HepG2 (cell line): ENCODE measurements at regions not wholly inside any gene's neighbourhood (a gene's known extent, or its start where the extent isn't known, plus 50 kb on each side); places are given as distances from the start of the nearest gene placed in this dataset.

Experiments
- ATAC-seq: fragments of 200-7000 bp; cut with Tn5 transposase; 3 replicates; pipeline ENCODE4 v1.9.1; 2020; ENCODE audit warnings: mild to moderate bottlenecking, moderate library complexity
- BruUV-seq: library from RNA; stranded (reverse); fragments of 400-500 nt; replicated peaks from 2 replicates; lab custom pipeline; 2021; lab: Mats Ljungman, UMichigan
- CTCF ChIA-PET: fragments of 300-600 bp; formaldehyde crosslinking; extraction: SDS; loops from one replicate; lab custom pipeline; 2021; ENCODE audit warnings: low total read pairs, inconsistent platforms, low intra/inter-chr PET ratio; lab: Yijun Ruan, JAX
- POLR2A ChIA-PET: fragments of 350-600 bp; sonication (Branson Sonifier 250); formaldehyde crosslinking; loops from one replicate; lab custom pipeline; 2020; ENCODE audit warnings: antibody characterized with exemption, inconsistent platforms; lab: Yijun Ruan, JAX
- DNase-seq: peaks from one replicate; pipeline ENCODE4 v3.0.0-alpha.2; 2015; ENCODE audit warnings: low spot score
- FAIRE-seq: peaks from 3 replicates; lab custom pipeline; 2011; peaks lifted over from hg19 to GRCh38; lab: Jason Lieb, UNC
- H2AFZ ChIP-seq: one replicate; pipeline ENCODE4 v1.6.1; 2011; ENCODE audit warnings: low read length, inconsistent platforms
- H3K27ac ChIP-seq: fragments of 300-600 bp; 3 replicates; pipeline ENCODE4 v1.8.0; 2011; ENCODE audit warnings: mixed run types, mild to moderate bottlenecking, mixed read lengths, low read length, inconsistent platforms; ENCODE audit not compliant: insufficient read depth; ENCODE audit errors: extremely low read length
- H3K27me3 ChIP-seq, 2 experiments: fragments of 200-600 bp in 1 of 2; 2 replicates in 1 of 2; 3 replicates in 1 of 2; pipeline versions ENCODE4 v1.6.0 to v1.8.0; 2011; ENCODE audit warnings: low read length in 2 of 2, mild to moderate bottlenecking in 2 of 2, moderate library complexity in 2 of 2, inconsistent platforms in 1 of 2; ENCODE audit not compliant: insufficient read depth in 2 of 2, control insufficient read depth in 1 of 2
- H3K36me3 ChIP-seq, 2 experiments: fragments of 200-600 bp in 1 of 2; replicated peaks in 1 of 2; 2 replicates in 1 of 2; 3 replicates in 1 of 2; pipeline versions ENCODE4 v1.5.1 to v1.8.0; 2011; ENCODE audit warnings: low read length in 2 of 2, inconsistent platforms in 1 of 2; ENCODE audit not compliant: insufficient read depth in 2 of 2, control insufficient read depth in 1 of 2
- H3K4me1 ChIP-seq: 2 replicates; pipeline ENCODE4 v1.5.1; 2012; ENCODE audit warnings: low read length, inconsistent platforms; ENCODE audit not compliant: insufficient read depth
- H3K4me2 ChIP-seq: 2 replicates; pipeline ENCODE4 v1.6.0; 2011; ENCODE audit warnings: low read depth, low read length, inconsistent platforms
- H3K4me3 ChIP-seq, 3 experiments: fragments of 200-600 bp in 1 of 3; sonication (generic), shearing (Covaris generic) in 1 of 3; replicated peaks in 1 of 3; 2 replicates each; pipeline ENCODE4 v1.5.1; 2011 to 2016; ENCODE audit warnings: low read length in 3 of 3, inconsistent platforms in 2 of 3, low read depth in 2 of 3, mild to moderate bottlenecking in 2 of 3, control low read depth in 1 of 3, mixed read lengths in 1 of 3; ENCODE audit not compliant: insufficient read depth in 1 of 3
- H3K79me2 ChIP-seq: one replicate; pipeline ENCODE4 v1.6.1; 2011; ENCODE audit warnings: low read length, inconsistent platforms; ENCODE audit not compliant: insufficient read depth
- H3K9ac ChIP-seq: 2 replicates; pipeline ENCODE4 v1.6.0; 2011; ENCODE audit warnings: mild to moderate bottlenecking, low read depth, low read length, inconsistent platforms; ENCODE audit not compliant: insufficient read depth
- H3K9me3 ChIP-seq: 2 replicates; pipeline ENCODE4 v1.5.1; 2012; ENCODE audit warnings: mild to moderate bottlenecking, low read length
- H4K20me1 ChIP-seq: 2 replicates; pipeline ENCODE4 v1.6.0; 2011; ENCODE audit warnings: inconsistent platforms, mild to moderate bottlenecking, low read length, moderate library complexity; ENCODE audit not compliant: insufficient read depth
- ATF3 ChIP-seq: sonication (generic); formaldehyde crosslinking; IDR thresholded peaks from 2 replicates; pipeline ENCODE4 v1.4.0; 2020; ENCODE audit warnings: missing genetic modification reagents
- FOSL1 ChIP-seq: sonication (generic); formaldehyde crosslinking; IDR thresholded peaks from 2 replicates; pipeline ENCODE4 v1.9.0; 2021; ENCODE audit warnings: missing genetic modification reagents, borderline replicate concordance
- FOXK1 ChIP-seq: sonication (generic); formaldehyde crosslinking; IDR thresholded peaks from 2 replicates; pipeline ENCODE4 v1.4.0; 2020; ENCODE audit warnings: low read depth, missing genetic modification reagents, borderline replicate concordance
- GMEB1 ChIP-seq: sonication (generic); formaldehyde crosslinking; IDR thresholded peaks from 2 replicates; pipeline ENCODE4 v1.5.1; 2020; ENCODE audit warnings: missing genetic modification reagents, mild to moderate bottlenecking, borderline replicate concordance
- HES4 ChIP-seq: sonication (generic); formaldehyde crosslinking; IDR thresholded peaks from 2 replicates; pipeline ENCODE4 v1.9.0; 2021; ENCODE audit warnings: mild to moderate bottlenecking, missing genetic modification reagents, borderline replicate concordance
- HOMEZ ChIP-seq: IDR thresholded peaks from 2 replicates; pipeline ENCODE4 v1.6.1; 2016; ENCODE audit warnings: low read depth
- KAT7 ChIP-seq: IDR thresholded peaks from 2 replicates; pipeline ENCODE4 v1.6.1; 2018; ENCODE audit warnings: borderline replicate concordance, missing compliant biosample characterization
- MNT ChIP-seq: fragments of 450-650 bp; IDR thresholded peaks from 2 replicates; pipeline ENCODE4 v1.6.1; 2016
- MTERF4 ChIP-seq: sonication (generic); formaldehyde crosslinking; IDR thresholded peaks from 2 replicates; pipeline ENCODE4 v1.8.0; 2023; ENCODE audit warnings: mild to moderate bottlenecking, missing genetic modification reagents
- MTF2 ChIP-seq: sonication (generic); formaldehyde crosslinking; IDR thresholded peaks from 2 replicates; pipeline ENCODE4 v1.5.0; 2020; ENCODE audit warnings: missing genetic modification reagents, borderline replicate concordance
- SMC3 ChIP-seq: IDR thresholded peaks from 2 replicates; pipeline ENCODE4 v1.6.1; 2011; ENCODE audit warnings: low read length, improper control_type of control experiment
- SNRNP70 ChIP-seq: fragments of 200-400 bp; formaldehyde crosslinking; IDR thresholded peaks from 2 replicates; pipeline ENCODE4 v1.6.1; 2017; ENCODE audit warnings: mild to moderate bottlenecking, low read depth, low read length, moderate library complexity
- THRA ChIP-seq: sonication (generic); formaldehyde crosslinking; IDR thresholded peaks from 2 replicates; pipeline ENCODE4 v1.4.0; 2020; ENCODE audit warnings: missing genetic modification reagents, borderline replicate concordance
- ZNF574 ChIP-seq: sonication (generic); formaldehyde crosslinking; IDR thresholded peaks from 2 replicates; pipeline ENCODE4 v1.4.0; 2020; ENCODE audit warnings: missing genetic modification reagents
- ZNF629 ChIP-seq: sonication (generic); formaldehyde crosslinking; conservative IDR thresholded peaks from 2 replicates; pipeline ENCODE4 v1.5.0; 2020; ENCODE audit warnings: missing genetic modification reagents
- WGBS: methylation state at CpG from one replicate; pipeline ENCODE4 v1.1.6; 2017; ENCODE audit warnings: low lambda C conversion rate; 5-methylcytosine and 5-hydroxymethylcytosine counted together
- in situ Hi-C: cut with HindIII; loops from 2 replicates; pipeline ENCODE4 v1.10.0; 2017; ENCODE audit warnings: low pct_unique_long_range_greater_than_20kb; ENCODE audit not compliant: extremely low pct_ligation_motif_present
- intact Hi-C: fragments of 100-400 bp; cut with micrococcal nuclease; formaldehyde crosslinking; loops from one replicate; pipeline ENCODE4 v1.10.0; 2022; ENCODE audit not compliant: unreplicated experiment

GRCh38 chr3:154559623-154560022 lies 129.6 kb upstream of the GPR149 start:
- ATAC-seq (no peak), DNase-seq (no peak), FAIRE-seq (no peak)
- Histone ChIP-seq H3K4me3 (no peak overlapping the region), H3K9me3 (no peaks in the 10 kb centered on the region), H3K27ac (no peak overlapping the region), H3K36me3 (no peaks in the 10 kb centered on the region), H3K4me2 (no peak overlapping the region), H4K20me1 (no peaks in the 10 kb centered on the region), H3K27me3 (no peaks in the 10 kb centered on the region), H3K9ac (no peak overlapping the region), H3K4me1 (no peaks in the 10 kb centered on the region), H2AFZ (no peak overlapping the region), H3K79me2 (no peaks in the 10 kb centered on the region)
- CTCF ChIA-PET: no interaction called here
- intact Hi-C loops: no loop called here
- POLR2A ChIA-PET: no interaction called here
- in situ Hi-C loops: no loop called here
- WGBS: 9% methylated on average over 2 of the region's 2 CpGs
- BruUV-seq: no TSS peak
- no peak for TF ChIP-seq ZNF574 (CRISPR knock-in tag)
- TF ChIP-seq MTF2 (CRISPR knock-in tag): no peak
- no peak for TF ChIP-seq MNT
- TF ChIP-seq MTERF4: no peak
- TF ChIP-seq SNRNP70: no peak
- TF ChIP-seq SMC3: no peak
- no peak for TF ChIP-seq HES4 (CRISPR knock-in tag)
- no peak for TF ChIP-seq ATF3
- TF ChIP-seq ZNF629 (CRISPR knock-in tag): no peak
- no peak for TF ChIP-seq THRA (CRISPR knock-in tag)
- no peak for TF ChIP-seq HOMEZ (CRISPR knock-in tag)
- TF ChIP-seq GMEB1: no peak
- TF ChIP-seq FOXK1: no peak
- TF ChIP-seq KAT7 (CRISPR knock-in tag): no peak
- no peak for TF ChIP-seq FOSL1
